Endothelial cell of umbilical vein (primary cell): ENCODE measurements at regions not wholly inside any gene's neighbourhood (a gene's known extent, or its start where the extent isn't known, plus 50 kb on each side); places are given as distances from the start of the nearest gene placed in this dataset.

Experiments used
- CTCF ChIP-seq, 2 donors: IDR thresholded peaks; 1 replicate in 1 of 2; 2 replicates in 1 of 2; pipeline ENCODE4 v1.5.1; 2011; ENCODE audit warnings: low read length in 2 of 2, mild to moderate bottlenecking in 2 of 2, moderate library complexity in 2 of 2, control low read depth in 1 of 2, inconsistent platforms in 1 of 2, low read depth in 1 of 2; ENCODE audit not compliant: insufficient read depth in 1 of 2; ENCODE audit errors: extremely low read depth in 1 of 2
- EZH2 ChIP-seq: IDR thresholded peaks from 2 replicates; pipeline ENCODE4 v1.6.1; 2012; ENCODE audit warnings: borderline replicate concordance, low read depth, mild to moderate bottlenecking, moderate library complexity, low read length, inconsistent platforms; ENCODE audit not compliant: severe bottlenecking
- GATA2 ChIP-seq: IDR thresholded peaks from 2 replicates; pipeline ENCODE4 v1.7.0; 2011; ENCODE audit warnings: low read depth, mild to moderate bottlenecking, moderate library complexity, mixed read lengths, low read length; ENCODE audit not compliant: insufficient read length, insufficient read depth
- POLR2A ChIP-seq: IDR thresholded peaks from 2 replicates; pipeline ENCODE4 v1.6.1; 2012; ENCODE audit warnings: low read depth, mild to moderate bottlenecking, control low read depth, low read length
- POLR2AphosphoS5 ChIP-seq: IDR thresholded peaks from 2 replicates; pipeline ENCODE4 v1.6.1; 2012; ENCODE audit warnings: low read depth, mild to moderate bottlenecking, control low read depth, low read length, moderate library complexity; ENCODE audit not compliant: insufficient read depth

- TF ChIP-seq EZH2 (no peak), CTCF (IDR thresholded peaks at IDR 0.05; ENCODE audit: extremely low read depth in 1 of 2, insufficient read depth in 1 of 2, low read depth in 1 of 2, low read length in 2 of 2) (no peak), POLR2A (no peak), POLR2AphosphoS5 (no peak), GATA2 (no peak)
Measured at GRCh38 chr6:88388589-88388988, 222.4 kb upstream of the CNR1 start.
